Heart left ventricle (tissue), 13 donors: ENCODE measurements at regions not wholly inside any gene's neighbourhood (a gene's known extent, or its start where the extent isn't known, plus 50 kb on each side); places are given as distances from the start of the nearest gene placed in this dataset.

Experiments used
- CTCF ChIP-seq, 12 donors: fragments of 200-600 bp; sonication (generic) in 4 of 12; IDR thresholded peaks; one replicate each; pipeline versions ENCODE4 v1.5.0 to v1.8.0; 2018 to 2022; ENCODE audit warnings: antibody characterized with exemption in 12 of 12, mild to moderate bottlenecking in 5 of 12
- POLR2A ChIP-seq, 2 donors: fragments of 450-650 bp; IDR thresholded peaks; one replicate each; pipeline ENCODE4 v1.6.1; 2017; ENCODE audit warnings: antibody characterized with exemption in 2 of 2, mild to moderate bottlenecking in 2 of 2, moderate library complexity in 2 of 2
- donor health status: ischemic (EF 13 %, LVEDD 7.1; RV severe dilation, severe dysfunction).
- donor health status: DM: no; HTN: yes; CAD: no.
- donor health status: DM: no; HTN: no; CAD: no.
- donor health status: ischemic (EF 25% LVEDD 6.9; RV normal size, moderate dysfunction).
- donor health status: ischemic (EF 25% LVEDD 5.7; RV mildly dilated, moderate dysfunction).
- donor health status: ischemic (EF 35%, LVEDD 5.7; RV mildly dilated, moderate dysfunction).
- donor health status: nonischemic (EF 11% LVEDD 7.7; RV severe dilation, severe dysfunction).
- donor health status: DM: yes; HTN: yes; CAD: no.
- donor health status: PGD.
- donor health status: ischemic (EF 29% LVEDD 5.4; RV normal size, mild dysfunction).
- donor health status: nonischemic (EF 23%, LVEDD 6.1; RV moderate dilation, normal function).

- no peak for TF ChIP-seq CTCF (IDR thresholded peaks at IDR 0.05)
- TF ChIP-seq POLR2A (IDR thresholded peaks at IDR 0.05) = no peak
Observed at GRCh38 chr2:181782660-181783059, 102.3 kb upstream of the NEUROD1 start.
